ENCODE measurements at regions not wholly inside any gene's neighbourhood (a gene's known extent, or its start where the extent isn't known, plus 50 kb on each side); places are given as distances from the start of the nearest gene placed in this dataset.

DNA sequence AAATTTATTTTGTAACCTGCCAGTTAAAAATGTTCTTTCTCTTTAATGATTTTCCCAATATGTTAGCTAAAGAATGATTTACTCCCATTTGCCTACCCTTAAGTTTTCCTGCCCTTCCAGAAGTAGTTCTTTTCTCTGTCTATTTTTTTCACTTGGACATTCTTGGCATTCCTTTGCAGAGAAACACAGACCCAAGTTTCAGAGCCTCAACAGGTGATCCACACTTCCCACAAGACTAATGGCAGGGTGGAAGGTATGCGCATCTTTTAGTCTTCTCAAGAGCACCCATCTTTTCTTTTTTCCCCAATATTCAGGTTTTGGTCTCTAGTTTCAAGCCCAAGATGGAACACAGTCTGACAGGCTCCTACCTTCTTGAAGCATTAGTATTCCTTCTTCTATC is 420.7 kb downstream of the ADAMTS20 start:
- TF ChIP-seq, protein P1, sequence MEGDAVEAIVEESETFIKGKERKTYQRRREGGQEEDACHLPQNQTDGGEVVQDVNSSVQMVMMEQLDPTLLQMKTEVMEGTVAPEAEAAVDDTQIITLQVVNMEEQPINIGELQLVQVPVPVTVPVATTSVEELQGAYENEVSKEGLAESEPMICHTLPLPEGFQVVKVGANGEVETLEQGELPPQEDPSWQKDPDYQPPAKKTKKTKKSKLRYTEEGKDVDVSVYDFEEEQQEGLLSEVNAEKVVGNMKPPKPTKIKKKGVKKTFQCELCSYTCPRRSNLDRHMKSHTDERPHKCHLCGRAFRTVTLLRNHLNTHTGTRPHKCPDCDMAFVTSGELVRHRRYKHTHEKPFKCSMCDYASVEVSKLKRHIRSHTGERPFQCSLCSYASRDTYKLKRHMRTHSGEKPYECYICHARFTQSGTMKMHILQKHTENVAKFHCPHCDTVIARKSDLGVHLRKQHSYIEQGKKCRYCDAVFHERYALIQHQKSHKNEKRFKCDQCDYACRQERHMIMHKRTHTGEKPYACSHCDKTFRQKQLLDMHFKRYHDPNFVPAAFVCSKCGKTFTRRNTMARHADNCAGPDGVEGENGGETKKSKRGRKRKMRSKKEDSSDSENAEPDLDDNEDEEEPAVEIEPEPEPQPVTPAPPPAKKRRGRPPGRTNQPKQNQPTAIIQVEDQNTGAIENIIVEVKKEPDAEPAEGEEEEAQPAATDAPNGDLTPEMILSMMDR (IDR thresholded peaks at IDR 0.05; ENCODE audit: insufficient read depth, low read length), result no peak
- TF ChIP-seq, protein P2, sequence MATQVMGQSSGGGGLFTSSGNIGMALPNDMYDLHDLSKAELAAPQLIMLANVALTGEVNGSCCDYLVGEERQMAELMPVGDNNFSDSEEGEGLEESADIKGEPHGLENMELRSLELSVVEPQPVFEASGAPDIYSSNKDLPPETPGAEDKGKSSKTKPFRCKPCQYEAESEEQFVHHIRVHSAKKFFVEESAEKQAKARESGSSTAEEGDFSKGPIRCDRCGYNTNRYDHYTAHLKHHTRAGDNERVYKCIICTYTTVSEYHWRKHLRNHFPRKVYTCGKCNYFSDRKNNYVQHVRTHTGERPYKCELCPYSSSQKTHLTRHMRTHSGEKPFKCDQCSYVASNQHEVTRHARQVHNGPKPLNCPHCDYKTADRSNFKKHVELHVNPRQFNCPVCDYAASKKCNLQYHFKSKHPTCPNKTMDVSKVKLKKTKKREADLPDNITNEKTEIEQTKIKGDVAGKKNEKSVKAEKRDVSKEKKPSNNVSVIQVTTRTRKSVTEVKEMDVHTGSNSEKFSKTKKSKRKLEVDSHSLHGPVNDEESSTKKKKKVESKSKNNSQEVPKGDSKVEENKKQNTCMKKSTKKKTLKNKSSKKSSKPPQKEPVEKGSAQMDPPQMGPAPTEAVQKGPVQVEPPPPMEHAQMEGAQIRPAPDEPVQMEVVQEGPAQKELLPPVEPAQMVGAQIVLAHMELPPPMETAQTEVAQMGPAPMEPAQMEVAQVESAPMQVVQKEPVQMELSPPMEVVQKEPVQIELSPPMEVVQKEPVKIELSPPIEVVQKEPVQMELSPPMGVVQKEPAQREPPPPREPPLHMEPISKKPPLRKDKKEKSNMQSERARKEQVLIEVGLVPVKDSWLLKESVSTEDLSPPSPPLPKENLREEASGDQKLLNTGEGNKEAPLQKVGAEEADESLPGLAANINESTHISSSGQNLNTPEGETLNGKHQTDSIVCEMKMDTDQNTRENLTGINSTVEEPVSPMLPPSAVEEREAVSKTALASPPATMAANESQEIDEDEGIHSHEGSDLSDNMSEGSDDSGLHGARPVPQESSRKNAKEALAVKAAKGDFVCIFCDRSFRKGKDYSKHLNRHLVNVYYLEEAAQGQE (IDR thresholded peaks at IDR 0.05; ENCODE audit: insufficient replicate concordance, low read depth), result no peak
- TF ChIP-seq POLR2AphosphoS5 (IDR thresholded peaks at IDR 0.05; ENCODE audit: low read depth) (no peak), GABPA (IDR thresholded peaks at IDR 0.05; ENCODE audit: low read depth) (no peak)

All from HL-60 (cell line).